SK-N-SH (cell line): ENCODE measurements at regions not wholly inside any gene's neighbourhood (a gene's known extent, or its start where the extent isn't known, plus 50 kb on each side); places are given as distances from the start of the nearest gene placed in this dataset.

Experiments used
- CTCF ChIA-PET: fragments of 300-600, 350-600 bp; formaldehyde crosslinking; extraction: SDS; loops from one replicate; lab custom pipeline; 2021; lab: Yijun Ruan, JAX
- POLR2A ChIA-PET: fragments of 350-600 bp; sonication (Branson Sonifier 250); formaldehyde crosslinking; extraction: SDS; loops from one replicate; lab custom pipeline; 2020; ENCODE audit warnings: antibody characterized with exemption, inconsistent platforms; lab: Yijun Ruan, JAX
- DNase-seq: peaks from one replicate; pipeline ENCODE4 v3.0.0; 2012
- H2AFZ ChIP-seq: fragments of 200-600 bp; sonication (generic); 2 replicates; pipeline ENCODE4 v1.8.1; 2016; ENCODE audit warnings: antibody characterized with exemption, mild to moderate bottlenecking, low read depth
- H3F3A ChIP-seq: fragments of 200-600 bp; sonication (generic); replicated peaks from 2 replicates; pipeline ENCODE3; 2016; ENCODE audit warnings: antibody characterized with exemption, mild to moderate bottlenecking; ENCODE audit not compliant: insufficient read depth
- H3K27ac ChIP-seq, 2 experiments: fragments of 200-500 bp in 1 of 2; fragments of 200-600 bp in 1 of 2; sonication (Bioruptor generic) in 1 of 2; sonication (generic), shearing (Covaris generic) in 1 of 2; 2 replicates each; pipeline versions ENCODE4 v1.5.1 to v1.6.1; 2014 to 2016; ENCODE audit warnings: low read depth in 2 of 2, inconsistent platforms in 1 of 2, low read length in 1 of 2, mild to moderate bottlenecking in 1 of 2, mixed read lengths in 1 of 2
- H3K27me3 ChIP-seq: fragments of 200-600 bp; sonication (generic), shearing (Covaris generic); 2 replicates; pipeline ENCODE4 v1.6.1; 2016; ENCODE audit warnings: mixed run types; ENCODE audit not compliant: insufficient read depth
- H3K36me3 ChIP-seq, 2 experiments: fragments of 200-500 bp in 1 of 2; fragments of 200-600 bp in 1 of 2; sonication (Bioruptor generic) in 1 of 2; sonication (generic) in 1 of 2; replicated peaks in 1 of 2; 2 replicates each; pipeline versions ENCODE3 to v1.5.1; 2014 to 2016; ENCODE audit warnings: low read length in 1 of 2, mild to moderate bottlenecking in 1 of 2; ENCODE audit not compliant: insufficient read depth in 2 of 2, control insufficient read depth in 1 of 2
- H3K4me1 ChIP-seq, 2 experiments: fragments of 200-500 bp in 1 of 2; fragments of 200-600 bp in 1 of 2; sonication (Bioruptor generic) in 1 of 2; sonication (generic), shearing (Covaris generic) in 1 of 2; 2 replicates each; pipeline versions ENCODE4 v1.5.1 to v1.6.1; 2014 to 2016; ENCODE audit warnings: low read depth in 1 of 2, low read length in 1 of 2, mixed run types in 1 of 2; ENCODE audit not compliant: insufficient read depth in 2 of 2, control insufficient read depth in 1 of 2
- H3K4me2 ChIP-seq: fragments of 200-600 bp; sonication (generic), shearing (Covaris generic); 2 replicates; pipeline ENCODE4 v1.6.1; 2017; ENCODE audit warnings: mixed run types
- H3K4me3 ChIP-seq, 2 experiments: fragments of 200-500 bp in 1 of 2; fragments of 200-600 bp in 1 of 2; sonication (Bioruptor generic) in 1 of 2; sonication (generic), shearing (Covaris generic) in 1 of 2; 2 replicates each; pipeline versions ENCODE4 v1.5.1 to v1.8.1; 2014 to 2016; ENCODE audit warnings: low read depth in 2 of 2, inconsistent platforms in 1 of 2, low read length in 1 of 2, mild to moderate bottlenecking in 1 of 2, mixed read lengths in 1 of 2, moderate library complexity in 1 of 2
- H3K79me2 ChIP-seq: fragments of 200-600 bp; sonication (generic); 2 replicates; pipeline ENCODE4 v1.8.1; 2017; ENCODE audit warnings: mild to moderate bottlenecking; ENCODE audit not compliant: insufficient read depth
- H3K9ac ChIP-seq: fragments of 200-600 bp; sonication (generic); 2 replicates; pipeline ENCODE4 v1.6.1; 2017; ENCODE audit warnings: mixed run types
- H3K9me2 ChIP-seq: fragments of 200-600 bp; sonication (generic); 2 replicates; pipeline ENCODE4 v1.6.1; 2017; ENCODE audit warnings: mixed run types
- H3K9me3 ChIP-seq: fragments of 200-600 bp; sonication (generic); 2 replicates; pipeline ENCODE4 v1.6.1; 2017; ENCODE audit warnings: mixed run types, mild to moderate bottlenecking, moderate library complexity
- H4K20me1 ChIP-seq: fragments of 200-600 bp; sonication (generic); 2 replicates; pipeline ENCODE4 v1.6.1; 2017; ENCODE audit warnings: mild to moderate bottlenecking, mixed run types; ENCODE audit not compliant: insufficient read depth
- EP300 ChIP-seq, 2 experiments: IDR thresholded peaks; 2 replicates each; pipeline versions ENCODE4 v1.4.0 to v1.6.1; 2012; ENCODE audit warnings: borderline replicate concordance in 1 of 2, low read depth in 1 of 2, low read length in 1 of 2
- FOSL2 ChIP-seq: IDR thresholded peaks from 2 replicates; pipeline ENCODE4 v1.4.0; 2012; ENCODE audit warnings: low read depth, mild to moderate bottlenecking, moderate library complexity, borderline replicate concordance
- JUND ChIP-seq: IDR thresholded peaks from 2 replicates; pipeline ENCODE4 v1.4.0; 2012
- MXI1 ChIP-seq: IDR thresholded peaks from 2 replicates; pipeline ENCODE4 v1.6.1; 2012; ENCODE audit warnings: mild to moderate bottlenecking, low read depth, low read length, improper control_type of control experiment
- NFIC ChIP-seq: IDR thresholded peaks from 2 replicates; pipeline ENCODE4 v1.4.0; 2012; ENCODE audit warnings: borderline replicate concordance
- NRF1 ChIP-seq: IDR thresholded peaks from 2 replicates; pipeline ENCODE4 v1.6.1; 2012; ENCODE audit warnings: low read depth, mild to moderate bottlenecking, low read length
- POLR2AphosphoS5 ChIP-seq: IDR thresholded peaks from 2 replicates; pipeline ENCODE4 v1.6.1; 2012; ENCODE audit warnings: low read depth, low read length
- RAD21 ChIP-seq: IDR thresholded peaks from 2 replicates; pipeline ENCODE4 v1.6.1; 2012; ENCODE audit warnings: mild to moderate bottlenecking, low read length
- RCOR1 ChIP-seq: fragments of 150-350 bp; IDR thresholded peaks from 2 replicates; pipeline ENCODE4 v1.6.1; 2017; ENCODE audit warnings: antibody characterized with exemption, low read length
- RFX5 ChIP-seq: IDR thresholded peaks from 2 replicates; pipeline ENCODE4 v1.6.1; 2012; ENCODE audit warnings: mild to moderate bottlenecking, improper control_type of control experiment, low read length
- SMC3 ChIP-seq: IDR thresholded peaks from 2 replicates; pipeline ENCODE4 v1.6.1; 2012; ENCODE audit warnings: low read depth, low read length, improper control_type of control experiment
- TAF1 ChIP-seq: IDR thresholded peaks from 2 replicates; pipeline ENCODE4 v1.6.1; 2012; ENCODE audit warnings: low read depth, mild to moderate bottlenecking, low read length, moderate library complexity, borderline replicate concordance
- TCF12 ChIP-seq: IDR thresholded peaks from 2 replicates; pipeline ENCODE4 v1.4.0; 2012
- TEAD4 ChIP-seq: IDR thresholded peaks from 2 replicates; pipeline ENCODE4 v1.4.0; 2012; ENCODE audit warnings: mild to moderate bottlenecking, borderline replicate concordance; ENCODE audit not compliant: insufficient read depth
- WGBS: methylation state at CpG from one replicate; pipeline ENCODE4 v1.1.6; 2017; ENCODE audit warnings: low lambda C conversion rate; 5-methylcytosine and 5-hydroxymethylcytosine counted together
- TF ChIP-seq, protein P1 (sequence below): fragments of 150-350 bp; IDR thresholded peaks from 2 replicates; pipeline ENCODE4 v1.6.1; 2016; ENCODE audit warnings: mild to moderate bottlenecking, low read depth, low read length
- TF ChIP-seq, protein P2 (sequence below): IDR thresholded peaks from 2 replicates; pipeline ENCODE4 v1.6.1; 2012; ENCODE audit warnings: mild to moderate bottlenecking, low read depth, low read length, moderate library complexity
- TF ChIP-seq, protein P3 (sequence below): fragments of 150-350 bp; IDR thresholded peaks from 2 replicates; pipeline ENCODE4 v1.6.1; 2017; ENCODE audit warnings: antibody characterized with exemption, low read length, low read depth, borderline replicate concordance

DNA sequence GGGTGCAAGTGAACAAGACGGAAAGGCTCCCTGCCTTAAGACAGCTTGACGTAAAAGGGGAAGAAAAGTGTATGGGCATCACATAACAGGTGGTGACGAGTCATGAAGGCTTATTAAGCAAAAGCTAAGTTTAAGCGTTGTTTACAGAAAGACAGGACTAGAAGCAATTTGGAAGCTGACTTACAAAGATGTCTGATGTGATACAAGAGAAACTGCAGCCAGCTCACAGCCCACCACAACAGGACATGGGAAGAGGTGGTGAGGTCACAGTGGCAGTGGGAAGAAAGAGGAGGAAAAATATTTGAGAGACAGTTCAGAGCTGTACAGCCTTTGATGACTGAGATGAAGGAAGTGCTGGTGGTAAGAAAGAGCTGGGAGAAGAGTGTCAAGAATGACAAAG lies 181.6 kb downstream of the KLF12 start:
- Histone ChIP-seq H3K27ac (no peak overlapping the region), H3K9me2 (no peaks in the 10 kb centered on the region), H3K27me3 (no peaks in the 10 kb centered on the region), H3K9me3 (no peaks in the 10 kb centered on the region), H3K4me2 (no peak overlapping the region), H4K20me1 (no peaks in the 10 kb centered on the region), H3K9ac (no peak overlapping the region), H3F3A (no peaks in the 10 kb centered on the region), H3K36me3 (no peaks in the 10 kb centered on the region), H3K79me2 (no peaks in the 10 kb centered on the region), H2AFZ (no peak overlapping the region), H3K4me1 (peaks cover 2 to 17% of the 10 kb centered on the region in 2 experiments; a peak in 3 of 4 replicates), H3K4me3 (no peak overlapping the region)
- CTCF ChIA-PET, result interaction anchor here (0.8 to 1.8 kb wide), 3 partner anchors 16 to 334 kb away, joined by 3 to 4 read pairs (median 3); no protein-coding TSS in a partner anchor
- no peak for DNase-seq
- POLR2A ChIA-PET, result no interaction called here
- TF ChIP-seq RAD21, result no peak
- no peak for TF ChIP-seq NFIC
- no peak for TF ChIP-seq MXI1
- TF ChIP-seq TAF1, result no peak
- TF ChIP-seq RFX5, result no peak
- no peak for TF ChIP-seq SMC3
- no peak for TF ChIP-seq RCOR1
- TF ChIP-seq EP300 (IDR thresholded peaks at IDR 0.05; ENCODE audit: borderline replicate concordance in 1 of 2, low read depth in 1 of 2, low read length in 1 of 2), result no peak
- TF ChIP-seq POLR2AphosphoS5, result no peak
- no peak for TF ChIP-seq JUND
- TF ChIP-seq, protein P1, sequence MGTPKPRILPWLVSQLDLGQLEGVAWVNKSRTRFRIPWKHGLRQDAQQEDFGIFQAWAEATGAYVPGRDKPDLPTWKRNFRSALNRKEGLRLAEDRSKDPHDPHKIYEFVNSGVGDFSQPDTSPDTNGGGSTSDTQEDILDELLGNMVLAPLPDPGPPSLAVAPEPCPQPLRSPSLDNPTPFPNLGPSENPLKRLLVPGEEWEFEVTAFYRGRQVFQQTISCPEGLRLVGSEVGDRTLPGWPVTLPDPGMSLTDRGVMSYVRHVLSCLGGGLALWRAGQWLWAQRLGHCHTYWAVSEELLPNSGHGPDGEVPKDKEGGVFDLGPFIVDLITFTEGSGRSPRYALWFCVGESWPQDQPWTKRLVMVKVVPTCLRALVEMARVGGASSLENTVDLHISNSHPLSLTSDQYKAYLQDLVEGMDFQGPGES, result no peak
- no peak for TF ChIP-seq TCF12
- no peak for TF ChIP-seq FOSL2
- TF ChIP-seq, protein P2, sequence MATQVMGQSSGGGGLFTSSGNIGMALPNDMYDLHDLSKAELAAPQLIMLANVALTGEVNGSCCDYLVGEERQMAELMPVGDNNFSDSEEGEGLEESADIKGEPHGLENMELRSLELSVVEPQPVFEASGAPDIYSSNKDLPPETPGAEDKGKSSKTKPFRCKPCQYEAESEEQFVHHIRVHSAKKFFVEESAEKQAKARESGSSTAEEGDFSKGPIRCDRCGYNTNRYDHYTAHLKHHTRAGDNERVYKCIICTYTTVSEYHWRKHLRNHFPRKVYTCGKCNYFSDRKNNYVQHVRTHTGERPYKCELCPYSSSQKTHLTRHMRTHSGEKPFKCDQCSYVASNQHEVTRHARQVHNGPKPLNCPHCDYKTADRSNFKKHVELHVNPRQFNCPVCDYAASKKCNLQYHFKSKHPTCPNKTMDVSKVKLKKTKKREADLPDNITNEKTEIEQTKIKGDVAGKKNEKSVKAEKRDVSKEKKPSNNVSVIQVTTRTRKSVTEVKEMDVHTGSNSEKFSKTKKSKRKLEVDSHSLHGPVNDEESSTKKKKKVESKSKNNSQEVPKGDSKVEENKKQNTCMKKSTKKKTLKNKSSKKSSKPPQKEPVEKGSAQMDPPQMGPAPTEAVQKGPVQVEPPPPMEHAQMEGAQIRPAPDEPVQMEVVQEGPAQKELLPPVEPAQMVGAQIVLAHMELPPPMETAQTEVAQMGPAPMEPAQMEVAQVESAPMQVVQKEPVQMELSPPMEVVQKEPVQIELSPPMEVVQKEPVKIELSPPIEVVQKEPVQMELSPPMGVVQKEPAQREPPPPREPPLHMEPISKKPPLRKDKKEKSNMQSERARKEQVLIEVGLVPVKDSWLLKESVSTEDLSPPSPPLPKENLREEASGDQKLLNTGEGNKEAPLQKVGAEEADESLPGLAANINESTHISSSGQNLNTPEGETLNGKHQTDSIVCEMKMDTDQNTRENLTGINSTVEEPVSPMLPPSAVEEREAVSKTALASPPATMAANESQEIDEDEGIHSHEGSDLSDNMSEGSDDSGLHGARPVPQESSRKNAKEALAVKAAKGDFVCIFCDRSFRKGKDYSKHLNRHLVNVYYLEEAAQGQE, result no peak
- no peak for TF ChIP-seq TEAD4
- TF ChIP-seq, protein P3, sequence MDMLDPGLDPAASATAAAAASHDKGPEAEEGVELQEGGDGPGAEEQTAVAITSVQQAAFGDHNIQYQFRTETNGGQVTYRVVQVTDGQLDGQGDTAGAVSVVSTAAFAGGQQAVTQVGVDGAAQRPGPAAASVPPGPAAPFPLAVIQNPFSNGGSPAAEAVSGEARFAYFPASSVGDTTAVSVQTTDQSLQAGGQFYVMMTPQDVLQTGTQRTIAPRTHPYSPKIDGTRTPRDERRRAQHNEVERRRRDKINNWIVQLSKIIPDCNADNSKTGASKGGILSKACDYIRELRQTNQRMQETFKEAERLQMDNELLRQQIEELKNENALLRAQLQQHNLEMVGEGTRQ, result no peak
- no peak for TF ChIP-seq NRF1
- WGBS, result 97% methylated on average over 4 of the region's 4 CpGs
